ENCODE measurements at regions not wholly inside any gene's neighbourhood (a gene's known extent, or its start where the extent isn't known, plus 50 kb on each side); places are given as distances from the start of the nearest gene placed in this dataset.

DNA sequence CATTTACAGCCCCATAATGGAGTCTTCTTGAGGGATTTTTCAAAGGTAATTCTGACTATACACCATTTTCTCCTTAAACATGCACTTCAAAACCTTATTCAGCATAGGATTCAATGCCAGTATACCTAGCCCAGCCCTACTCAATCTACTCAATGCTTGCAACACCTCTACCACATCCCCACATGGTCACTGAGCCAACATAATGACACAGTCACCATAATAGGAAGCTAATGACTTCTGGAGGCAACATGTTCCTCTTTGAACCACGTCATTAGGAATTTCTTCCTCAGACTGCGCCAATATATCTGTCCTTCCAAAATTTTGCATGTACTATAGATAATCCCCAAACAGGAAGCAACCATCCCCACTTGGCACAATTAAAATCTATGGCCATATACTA lies 153.9 kb upstream of the SETMAR start:
- 88% methylated on average over 2 of the region's 2 CpGs for whole genome bisulfite sequencing (ENCODE audit: insufficient coverage)
- Histone ChIP-seq H3K9me3 (ENCODE audit: control extremely low read depth in 1 of 3, control insufficient read depth in 2 of 3, insufficient read depth in 1 of 3, low read length in 2 of 3) (no peaks in the 10 kb centered on the region), H3K4me3 (ENCODE audit: control extremely low read depth in 1 of 5, extremely low read depth in 1 of 5, insufficient read depth in 1 of 5, low read depth in 2 of 5, low read length in 4 of 5) (no peak overlapping the region), H4K20me1 (ENCODE audit: control insufficient read depth, insufficient read depth, low read length, poor library complexity, severe bottlenecking) (no peaks in the 10 kb centered on the region), H3K36me3 (replicated peaks in 1 of 2; ENCODE audit: control extremely low read depth in 1 of 2, control insufficient read depth in 1 of 2, extremely low read depth in 1 of 2, insufficient read depth in 2 of 2, low read length in 1 of 2) (no peaks in the 10 kb centered on the region), H3K9ac (ENCODE audit: low read length) (no peak overlapping the region), H3K27ac (ENCODE audit: low read length in 2 of 2) (no peak overlapping the region), H3K4me1 (ENCODE audit: control insufficient read depth in 2 of 2, insufficient read depth in 2 of 2, low read length in 2 of 2) (no peaks in the 10 kb centered on the region), H2AFZ (ENCODE audit: insufficient read depth, low read depth, low read length, poor library complexity, severe bottlenecking) (no peak overlapping the region), H3K27me3 (replicated peaks in 1 of 4; ENCODE audit: control extremely low read depth in 1 of 4, control insufficient read depth in 3 of 4, insufficient read depth in 4 of 4, low read length in 3 of 4) (no peaks in the 10 kb centered on the region), H3K4me2 (replicated peaks; ENCODE audit: low read depth, low read length, poor library complexity, severe bottlenecking) (no peak overlapping the region), H3K79me2 (ENCODE audit: control insufficient read depth, insufficient read depth, low read length) (no peaks in the 10 kb centered on the region)
- intact Hi-C loops (cut with micrococcal nuclease), result no loop called here
- H3K9me3 Mint-ChIP-seq (ENCODE audit: insufficient read depth), result no peaks in the 10 kb centered on the region
- H3K4me3 Mint-ChIP-seq, result no peak overlapping the region
- TF ChIP-seq, protein P1, sequence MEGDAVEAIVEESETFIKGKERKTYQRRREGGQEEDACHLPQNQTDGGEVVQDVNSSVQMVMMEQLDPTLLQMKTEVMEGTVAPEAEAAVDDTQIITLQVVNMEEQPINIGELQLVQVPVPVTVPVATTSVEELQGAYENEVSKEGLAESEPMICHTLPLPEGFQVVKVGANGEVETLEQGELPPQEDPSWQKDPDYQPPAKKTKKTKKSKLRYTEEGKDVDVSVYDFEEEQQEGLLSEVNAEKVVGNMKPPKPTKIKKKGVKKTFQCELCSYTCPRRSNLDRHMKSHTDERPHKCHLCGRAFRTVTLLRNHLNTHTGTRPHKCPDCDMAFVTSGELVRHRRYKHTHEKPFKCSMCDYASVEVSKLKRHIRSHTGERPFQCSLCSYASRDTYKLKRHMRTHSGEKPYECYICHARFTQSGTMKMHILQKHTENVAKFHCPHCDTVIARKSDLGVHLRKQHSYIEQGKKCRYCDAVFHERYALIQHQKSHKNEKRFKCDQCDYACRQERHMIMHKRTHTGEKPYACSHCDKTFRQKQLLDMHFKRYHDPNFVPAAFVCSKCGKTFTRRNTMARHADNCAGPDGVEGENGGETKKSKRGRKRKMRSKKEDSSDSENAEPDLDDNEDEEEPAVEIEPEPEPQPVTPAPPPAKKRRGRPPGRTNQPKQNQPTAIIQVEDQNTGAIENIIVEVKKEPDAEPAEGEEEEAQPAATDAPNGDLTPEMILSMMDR (IDR thresholded peaks at IDR 0.05), result no peak
- no peak for TF ChIP-seq EZH2 (IDR thresholded peaks at IDR 0.05; ENCODE audit: borderline replicate concordance, insufficient read depth, low read depth, low read length, poor library complexity, severe bottlenecking)
- ChIA-PET CTCF (no interaction called here), POLR2A (no interaction called here)
- no peaks in the 10 kb centered on the region for H3K4me1 Mint-ChIP-seq
- ATAC-seq (ENCODE audit: low read depth) (no peak), DNase-seq (no peak)
- H3K27ac Mint-ChIP-seq, result no peak overlapping the region
- H3K27me3 Mint-ChIP-seq, result no peaks in the 10 kb centered on the region

DNA sequence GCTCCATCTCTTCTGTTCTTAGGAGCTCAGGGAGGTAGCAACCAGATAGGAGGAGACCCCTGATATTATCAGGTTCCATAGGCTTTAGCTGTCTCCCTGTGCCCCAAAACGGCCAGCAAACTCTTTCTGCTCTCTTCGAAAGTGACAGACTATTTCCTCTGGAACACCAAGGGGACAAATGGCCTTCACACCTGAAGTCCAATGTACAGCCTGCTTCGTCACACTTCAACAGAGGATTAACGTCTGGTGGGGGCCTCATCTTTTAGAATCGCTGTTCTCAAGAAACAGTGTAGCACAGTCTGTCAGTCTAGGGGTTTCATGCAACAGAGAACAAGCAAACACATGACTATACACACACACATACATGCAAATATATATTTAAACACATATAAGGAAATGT lies 152.4 kb upstream of the SETMAR start:
- Histone ChIP-seq H3K36me3 (replicated peaks in 1 of 2; ENCODE audit: control extremely low read depth in 1 of 2, control insufficient read depth in 1 of 2, extremely low read depth in 1 of 2, insufficient read depth in 2 of 2, low read length in 1 of 2) (no peaks in the 10 kb centered on the region), H3K4me1 (ENCODE audit: control insufficient read depth in 2 of 2, insufficient read depth in 2 of 2, low read length in 2 of 2) (no peaks in the 10 kb centered on the region), H4K20me1 (ENCODE audit: control insufficient read depth, insufficient read depth, low read length, poor library complexity, severe bottlenecking) (no peaks in the 10 kb centered on the region), H3K27me3 (replicated peaks in 1 of 4; ENCODE audit: control extremely low read depth in 1 of 4, control insufficient read depth in 3 of 4, insufficient read depth in 4 of 4, low read length in 3 of 4) (no peaks in the 10 kb centered on the region), H3K27ac (ENCODE audit: low read length in 2 of 2) (no peak overlapping the region), H3K4me2 (replicated peaks; ENCODE audit: low read depth, low read length, poor library complexity, severe bottlenecking) (no peak overlapping the region), H3K9me3 (ENCODE audit: control extremely low read depth in 1 of 3, control insufficient read depth in 2 of 3, insufficient read depth in 1 of 3, low read length in 2 of 3) (no peaks in the 10 kb centered on the region), H3K9ac (ENCODE audit: low read length) (no peak overlapping the region), H2AFZ (ENCODE audit: insufficient read depth, low read depth, low read length, poor library complexity, severe bottlenecking) (no peak overlapping the region), H3K4me3 (ENCODE audit: control extremely low read depth in 1 of 5, extremely low read depth in 1 of 5, insufficient read depth in 1 of 5, low read depth in 2 of 5, low read length in 4 of 5) (no peak overlapping the region), H3K79me2 (ENCODE audit: control insufficient read depth, insufficient read depth, low read length) (no peaks in the 10 kb centered on the region)
- POLR2A ChIA-PET, result no interaction called here
- Mint-ChIP-seq H3K4me1 (no peaks in the 10 kb centered on the region), H3K4me3 (no peak overlapping the region), H3K27ac (no peak overlapping the region), H3K9me3 (ENCODE audit: insufficient read depth) (no peaks in the 10 kb centered on the region), H3K27me3 (no peaks in the 10 kb centered on the region)
- DNase-seq (no peak), ATAC-seq (ENCODE audit: low read depth) (no peak)
- WGBS (ENCODE audit: insufficient coverage), result 95% methylated on average over 4 of the region's 5 CpGs
- CTCF ChIA-PET, result no interaction called here
- TF ChIP-seq, protein P1 (IDR thresholded peaks at IDR 0.05), result no peak
- no peak for TF ChIP-seq EZH2 (IDR thresholded peaks at IDR 0.05; ENCODE audit: borderline replicate concordance, insufficient read depth, low read depth, low read length, poor library complexity, severe bottlenecking)
- intact Hi-C loops (cut with micrococcal nuclease), result no loop called here

All from B cell (primary cell).